PC-3 (cell line): ENCODE measurements at regions not wholly inside any gene's neighbourhood (a gene's known extent, or its start where the extent isn't known, plus 50 kb on each side); places are given as distances from the start of the nearest gene placed in this dataset.
"Not testable (repeated sequence)": the region's sequence is repeated elsewhere in the genome, so short reads cannot be mapped to it uniquely, and the experiment has no call there.

Source experiments
- ATAC-seq: fragments of 200-7000 bp; cut with Tn5 transposase; 2 replicates; pipeline ENCODE4 v1.9.1; 2020; ENCODE audit warnings: mild to moderate bottlenecking, moderate library complexity
- BruUV-seq: library from RNA; stranded (reverse); fragments of 400-500 nt; replicated peaks from 2 replicates; lab custom pipeline; 2021; lab: Mats Ljungman, UMichigan
- CTCF ChIA-PET: fragments of 300-600 bp; sonication (Branson Sonifier 250); formaldehyde crosslinking; loops from one replicate; lab custom pipeline; 2022; ENCODE audit warnings: antibody characterized with exemption; lab: Charles Lee
- POLR2A ChIA-PET: fragments of 300-600 bp; sonication (Branson Sonifier 250); formaldehyde crosslinking; loops from one replicate; lab custom pipeline; 2022; ENCODE audit warnings: antibody characterized with exemption; ENCODE audit not compliant: unreplicated experiment; lab: Charles Lee
- DNase-seq: peaks from one replicate; pipeline ENCODE4 v3.0.0-alpha.2; 2015
- H2AFZ ChIP-seq: fragments of 300-600 bp; sonication (generic); 2 replicates; pipeline ENCODE4 v1.6.0; 2016; ENCODE audit warnings: antibody characterized with exemption, low read length
- H3F3A ChIP-seq: fragments of 300-600 bp; sonication (generic); one replicate; pipeline ENCODE4 v1.6.0; 2017; ENCODE audit warnings: antibody characterized with exemption, low read length, control low read depth, mild to moderate bottlenecking; ENCODE audit not compliant: unreplicated experiment
- H3K27ac ChIP-seq: fragments of 300-600 bp; sonication (generic); 2 replicates; pipeline ENCODE4 v1.5.1; 2016; ENCODE audit warnings: mild to moderate bottlenecking, low read length
- H3K27me3 ChIP-seq: fragments of 300-600 bp; sonication (generic); 2 replicates; pipeline ENCODE4 v1.6.1; 2016; ENCODE audit warnings: low read length, mixed read lengths
- H3K36me3 ChIP-seq: fragments of 300-600 bp; sonication (generic); 2 replicates; pipeline ENCODE4 v1.6.1; 2016; ENCODE audit warnings: low read depth, mixed run types, low read length, mixed read lengths
- H3K4me1 ChIP-seq: fragments of 300-600 bp; sonication (generic); 2 replicates; pipeline ENCODE4 v1.5.1; 2016; ENCODE audit warnings: low read length; ENCODE audit not compliant: insufficient read depth
- H3K4me2 ChIP-seq: fragments of 300-600 bp; sonication (generic); 2 replicates; pipeline ENCODE4 v1.6.0; 2016; ENCODE audit warnings: low read length
- H3K4me3 ChIP-seq: fragments of 300-600 bp; sonication (generic); 2 replicates; pipeline ENCODE4 v1.5.1; 2016; ENCODE audit warnings: mild to moderate bottlenecking, low read length, mixed read lengths
- H3K79me2 ChIP-seq: fragments of 300-600 bp; sonication (generic); 2 replicates; pipeline ENCODE4 v1.6.1; 2017; ENCODE audit warnings: low read length, mixed read lengths
- H3K9ac ChIP-seq: fragments of 300-600 bp; sonication (generic); 2 replicates; pipeline ENCODE4 v1.6.0; 2016; ENCODE audit warnings: mild to moderate bottlenecking, low read length
- H3K9me2 ChIP-seq: fragments of 300-600 bp; sonication (generic); replicated peaks from 2 replicates; pipeline ENCODE4 v1.6.1; 2016; ENCODE audit warnings: mixed run types, low read length, mixed read lengths
- H3K9me3 ChIP-seq: fragments of 300-600 bp; sonication (generic); 2 replicates; pipeline ENCODE4 v1.6.1; 2016; ENCODE audit warnings: low read length, mixed read lengths
- H4K20me1 ChIP-seq: fragments of 300-600 bp; sonication (generic); 2 replicates; pipeline ENCODE4 v1.6.1; 2016; ENCODE audit warnings: low read length, mixed read lengths
- CTCF ChIP-seq: fragments of 300-600 bp; sonication (generic); conservative IDR thresholded peaks from 2 replicates; pipeline ENCODE4 v1.5.1; 2017; ENCODE audit warnings: antibody characterized with exemption, low read depth, mild to moderate bottlenecking, low read length
- EZH2 ChIP-seq: fragments of 300-600 bp; sonication (generic); IDR thresholded peaks from one replicate; pipeline ENCODE4 v1.6.1; 2017; ENCODE audit warnings: antibody characterized with exemption, mild to moderate bottlenecking, low read length; ENCODE audit not compliant: unreplicated experiment
- EZH2phosphoT487 ChIP-seq: fragments of 300-600 bp; sonication (generic); IDR thresholded peaks from 2 replicates; pipeline ENCODE4 v1.6.1; 2018; ENCODE audit warnings: mild to moderate bottlenecking, antibody characterized with exemption, low read length, borderline replicate concordance
- intact Hi-C: fragments of 100-400 bp; cut with micrococcal nuclease; formaldehyde crosslinking; loops from 2 replicates; pipeline ENCODE4 v1.9.0; 2023

GRCh38 chr15:36449084-36449661, 130.3 kb upstream of the CDIN1 start:
- H3K36me3 ChIP-seq = no peaks in the 10 kb centered on the region
- H3K9me2 ChIP-seq = no peaks in the 10 kb centered on the region
- intact Hi-C loops = no loop called here
- H3K9me3 ChIP-seq = no peaks in the 10 kb centered on the region
- TF ChIP-seq EZH2phosphoT487 (no peak), CTCF (no peak), EZH2 (no peak)
- H3K9ac ChIP-seq = no peak overlapping the region
- no peaks in the 10 kb centered on the region for H4K20me1 ChIP-seq
- no TSS peak for BruUV-seq
- ChIA-PET CTCF (no interaction called here), POLR2A (no interaction called here)
- H3K4me3 ChIP-seq = no peak overlapping the region
- H3K27ac ChIP-seq = no peak overlapping the region
- no peak for DNase-seq
- peak; percentile 37; the same call in 1 of the 2 replicates for ATAC-seq
- H3F3A ChIP-seq = no peaks in the 10 kb centered on the region
- no peak overlapping the region for H2AFZ ChIP-seq
- H3K27me3 ChIP-seq = no peaks in the 10 kb centered on the region
- no peaks in the 10 kb centered on the region for H3K79me2 ChIP-seq
- no peak overlapping the region for H3K4me2 ChIP-seq
- no peaks in the 10 kb centered on the region for H3K4me1 ChIP-seq

GRCh38 chr15:36449662-36450145, 129.7 kb upstream of the CDIN1 start:
- Histone ChIP-seq H3K27me3 (no peaks in the 10 kb centered on the region), H3K4me2 (no peak overlapping the region), H4K20me1 (no peaks in the 10 kb centered on the region), H3K79me2 (no peaks in the 10 kb centered on the region), H3F3A (no peaks in the 10 kb centered on the region), H3K36me3 (no peaks in the 10 kb centered on the region), H3K9me2 (no peaks in the 10 kb centered on the region), H3K27ac (no peak overlapping the region), H2AFZ (no peak overlapping the region), H3K9me3 (no peaks in the 10 kb centered on the region), H3K4me3 (no peak overlapping the region), H3K9ac (no peak overlapping the region), H3K4me1 (no peaks in the 10 kb centered on the region)
- POLR2A ChIA-PET = no interaction called here
- no TSS peak for BruUV-seq
- TF ChIP-seq EZH2phosphoT487 (no peak), EZH2 (no peak), CTCF (no peak)
- CTCF ChIA-PET = no interaction called here
- intact Hi-C loops = no loop called here
- DNase-seq (no peak), ATAC-seq (no peak)

- H3K9me2 ChIP-seq, H3K4me3 ChIP-seq, H3K27ac ChIP-seq, H3K4me1 ChIP-seq, H3K9me3 ChIP-seq, H4K20me1 ChIP-seq, H3K9ac ChIP-seq, H2AFZ ChIP-seq, POLR2A ChIA-PET, BruUV-seq, ATAC-seq, CTCF ChIA-PET, H3F3A ChIP-seq, H3K36me3 ChIP-seq, H3K4me2 ChIP-seq, DNase-seq, intact Hi-C loops, H3K27me3 ChIP-seq, H3K79me2 ChIP-seq: not testable (repeated sequence)
Measured at GRCh38 chr15:36454244-36454643, 125.2 kb upstream of the CDIN1 start.
